DND-41 (cell line): ENCODE measurements at regions not wholly inside any gene's neighbourhood (a gene's known extent, or its start where the extent isn't known, plus 50 kb on each side); places are given as distances from the start of the nearest gene placed in this dataset.

Experiments used
- ATAC-seq: fragments of 200-7000 bp; cut with Tn5 transposase; 3 replicates; pipeline ENCODE4 v1.9.1; 2021; ENCODE audit warnings: low read depth; ENCODE audit not compliant: insufficient read depth
- DNase-seq: peaks from one replicate; pipeline ENCODE4 v3.0.0-alpha.2; 2020
- H2AFZ ChIP-seq: 2 replicates; pipeline ENCODE4 v1.6.0; 2012; ENCODE audit warnings: low read depth, low read length
- H3K27ac ChIP-seq: 2 replicates; pipeline ENCODE4 v1.5.1; 2012; ENCODE audit warnings: low read length, inconsistent platforms
- H3K27me3 ChIP-seq: fragments of 200-600 bp; sonication (generic); 2 replicates; pipeline ENCODE4 v1.6.0; 2012; ENCODE audit warnings: low read length, mild to moderate bottlenecking, inconsistent platforms; ENCODE audit not compliant: insufficient read depth, poor library complexity
- H3K36me3 ChIP-seq: 2 replicates; pipeline ENCODE4 v1.5.1; 2012; ENCODE audit warnings: low read length, inconsistent platforms; ENCODE audit not compliant: insufficient read depth
- H3K4me1 ChIP-seq: 2 replicates; pipeline ENCODE4 v1.5.1; 2012; ENCODE audit warnings: mild to moderate bottlenecking, low read length; ENCODE audit not compliant: insufficient read depth
- H3K4me2 ChIP-seq: 2 replicates; pipeline ENCODE4 v1.6.0; 2012; ENCODE audit warnings: mild to moderate bottlenecking, moderate library complexity, low read length, inconsistent platforms; ENCODE audit not compliant: insufficient read depth
- H3K4me3 ChIP-seq, 2 experiments: fragments of 200-600 bp in 1 of 2; shearing (Covaris generic) in 1 of 2; 2 replicates each; pipeline ENCODE4 v1.5.1; 2012 to 2016; ENCODE audit warnings: inconsistent platforms in 2 of 2, low read length in 2 of 2, mild to moderate bottlenecking in 2 of 2, low read depth in 1 of 2, moderate library complexity in 1 of 2
- H3K79me2 ChIP-seq: 2 replicates; pipeline ENCODE4 v1.6.0; 2012; ENCODE audit warnings: low read length, inconsistent platforms; ENCODE audit not compliant: insufficient read depth
- H3K9ac ChIP-seq: 2 replicates; pipeline ENCODE4 v1.6.0; 2012; ENCODE audit warnings: low read depth, mild to moderate bottlenecking, inconsistent platforms, low read length, moderate library complexity
- H3K9me3 ChIP-seq: 2 replicates; pipeline ENCODE4 v1.5.1; 2012; ENCODE audit warnings: low read length, moderate library complexity, mild to moderate bottlenecking, inconsistent platforms; ENCODE audit not compliant: insufficient read depth, severe bottlenecking
- H4K20me1 ChIP-seq: 2 replicates; pipeline ENCODE4 v1.6.0; 2012; ENCODE audit warnings: low read length; ENCODE audit not compliant: insufficient read depth
- CTCF ChIP-seq: IDR thresholded peaks from 2 replicates; pipeline ENCODE4 v1.5.1; 2012; ENCODE audit warnings: borderline replicate concordance, low read length, moderate library complexity, mild to moderate bottlenecking; ENCODE audit not compliant: poor library complexity, severe bottlenecking; ENCODE audit errors: extremely low read depth
- EZH2 ChIP-seq: IDR thresholded peaks from 3 replicates; pipeline ENCODE4 v1.6.1; 2012; ENCODE audit warnings: borderline replicate concordance, low read depth, mild to moderate bottlenecking, moderate library complexity, low read length, inconsistent platforms; ENCODE audit not compliant: severe bottlenecking

GRCh38 chr7:20562461-20562860 lies 53.0 kb upstream of the ABCB5 start:
- no peak overlapping the region for H3K4me3 ChIP-seq
- no peak for ATAC-seq
- no peaks in the 10 kb centered on the region for H3K9me3 ChIP-seq
- no peaks in the 10 kb centered on the region for H4K20me1 ChIP-seq
- H2AFZ ChIP-seq = no peak overlapping the region
- H3K9ac ChIP-seq = no peak overlapping the region
- no peaks in the 10 kb centered on the region for H3K79me2 ChIP-seq
- no peak overlapping the region for H3K4me2 ChIP-seq
- H3K4me1 ChIP-seq = no peaks in the 10 kb centered on the region
- H3K36me3 ChIP-seq = no peaks in the 10 kb centered on the region
- H3K27me3 ChIP-seq = no peaks in the 10 kb centered on the region
- TF ChIP-seq CTCF (no peak), EZH2 (no peak)
- H3K27ac ChIP-seq = no peak overlapping the region
- no peak for DNase-seq
